ENCODE measurements at regions not wholly inside any gene's neighbourhood (a gene's known extent, or its start where the extent isn't known, plus 50 kb on each side); places are given as distances from the start of the nearest gene placed in this dataset.

GRCh38 chr1:224510880-224511645 lies 76.5 kb upstream of the WDR26 start:
- TF ChIP-seq, protein P1, sequence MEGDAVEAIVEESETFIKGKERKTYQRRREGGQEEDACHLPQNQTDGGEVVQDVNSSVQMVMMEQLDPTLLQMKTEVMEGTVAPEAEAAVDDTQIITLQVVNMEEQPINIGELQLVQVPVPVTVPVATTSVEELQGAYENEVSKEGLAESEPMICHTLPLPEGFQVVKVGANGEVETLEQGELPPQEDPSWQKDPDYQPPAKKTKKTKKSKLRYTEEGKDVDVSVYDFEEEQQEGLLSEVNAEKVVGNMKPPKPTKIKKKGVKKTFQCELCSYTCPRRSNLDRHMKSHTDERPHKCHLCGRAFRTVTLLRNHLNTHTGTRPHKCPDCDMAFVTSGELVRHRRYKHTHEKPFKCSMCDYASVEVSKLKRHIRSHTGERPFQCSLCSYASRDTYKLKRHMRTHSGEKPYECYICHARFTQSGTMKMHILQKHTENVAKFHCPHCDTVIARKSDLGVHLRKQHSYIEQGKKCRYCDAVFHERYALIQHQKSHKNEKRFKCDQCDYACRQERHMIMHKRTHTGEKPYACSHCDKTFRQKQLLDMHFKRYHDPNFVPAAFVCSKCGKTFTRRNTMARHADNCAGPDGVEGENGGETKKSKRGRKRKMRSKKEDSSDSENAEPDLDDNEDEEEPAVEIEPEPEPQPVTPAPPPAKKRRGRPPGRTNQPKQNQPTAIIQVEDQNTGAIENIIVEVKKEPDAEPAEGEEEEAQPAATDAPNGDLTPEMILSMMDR (IDR thresholded peaks at IDR 0.05; ENCODE audit: poor library complexity): no peak
- no peak for TF ChIP-seq EZH2 (IDR thresholded peaks at IDR 0.05; ENCODE audit: borderline replicate concordance)
- no peak for TF ChIP-seq EZH2phosphoT487 (IDR thresholded peaks at IDR 0.05; ENCODE audit: low read depth, severe bottlenecking, unreplicated experiment)

Measured in hepatocyte (in vitro differentiated cells).